Inflammatory macrophage treated with lipopolysaccharide for 4 hours (primary cell): ENCODE measurements at regions not wholly inside any gene's neighbourhood (a gene's known extent, or its start where the extent isn't known, plus 50 kb on each side); places are given as distances from the start of the nearest gene placed in this dataset.

Experiments used
- DNase-seq: peaks from one replicate; pipeline ENCODE4 v3.0.0-alpha.2; 2020

DNA sequence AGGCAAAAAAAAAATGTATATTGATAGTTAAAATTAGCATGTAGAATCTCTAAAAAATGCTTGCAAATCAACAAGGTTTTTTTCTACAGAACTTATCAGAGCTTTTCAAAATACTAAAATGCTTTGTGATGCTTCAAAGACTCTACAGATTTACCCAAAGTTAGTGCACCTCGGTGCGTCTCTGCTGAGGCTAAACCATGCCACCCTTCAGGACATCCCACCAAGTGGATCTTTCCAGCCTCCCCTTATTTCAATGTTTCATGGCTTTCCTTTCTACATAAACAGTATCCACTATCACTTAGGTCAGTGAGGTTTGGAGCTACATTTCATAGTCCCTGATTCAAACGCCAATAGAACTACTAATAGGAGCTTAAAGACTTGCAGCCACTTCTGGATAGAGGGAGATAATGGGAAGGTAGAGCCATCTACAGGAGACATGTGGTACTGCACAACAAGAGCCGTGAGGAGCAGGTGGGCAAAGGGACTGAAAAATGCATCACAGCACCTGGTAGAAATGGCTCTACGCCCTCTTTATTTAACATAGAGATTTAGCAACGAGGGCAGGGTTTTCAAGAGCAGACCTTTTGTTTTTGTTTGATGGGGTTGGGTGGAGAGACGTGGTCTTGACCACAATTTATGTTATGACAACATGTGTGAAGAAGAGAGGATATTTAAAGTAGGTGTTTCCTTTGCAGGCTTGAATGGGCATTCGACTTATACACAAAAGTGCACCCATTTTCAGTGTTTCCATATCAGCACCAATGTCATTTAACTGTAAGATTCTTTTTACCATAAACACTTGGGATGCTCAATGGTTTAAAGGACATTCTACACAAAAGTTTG is 56.1 kb upstream of the SLC35G4 start:
- peak; percentile 18 for DNase-seq

DNA sequence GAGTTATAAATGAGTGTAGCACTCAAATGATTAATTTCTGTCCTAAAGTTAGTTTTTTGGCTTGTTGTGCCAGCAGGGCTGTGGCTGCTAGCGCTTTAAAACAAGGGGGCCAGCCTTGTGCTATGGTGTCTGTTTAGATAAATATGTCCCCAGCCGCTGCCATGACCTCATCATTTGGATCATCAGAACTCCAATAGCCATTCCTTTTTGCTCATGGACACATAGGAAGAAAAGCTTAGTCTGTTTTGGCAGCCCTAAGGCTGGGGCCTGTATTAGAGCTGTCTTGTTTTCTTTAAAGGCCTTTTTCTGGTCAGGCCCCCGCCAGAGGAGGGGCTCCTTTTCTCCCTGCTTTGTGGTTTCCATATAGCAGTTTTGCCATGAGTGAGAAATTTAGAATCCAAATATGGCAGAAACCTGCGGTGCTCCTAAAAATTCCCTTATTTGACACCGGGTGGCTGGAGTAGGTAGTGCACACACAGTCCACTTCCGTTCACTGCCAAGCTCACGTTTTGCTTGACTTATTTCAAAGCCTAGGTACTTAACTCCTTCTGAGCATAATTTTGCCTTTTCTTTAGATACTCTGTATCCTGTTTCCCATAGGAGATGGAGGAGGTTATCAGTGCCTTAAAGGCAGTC is 60.4 kb upstream of the SLC35G4 start:
- DNase-seq = no peak

DNA sequence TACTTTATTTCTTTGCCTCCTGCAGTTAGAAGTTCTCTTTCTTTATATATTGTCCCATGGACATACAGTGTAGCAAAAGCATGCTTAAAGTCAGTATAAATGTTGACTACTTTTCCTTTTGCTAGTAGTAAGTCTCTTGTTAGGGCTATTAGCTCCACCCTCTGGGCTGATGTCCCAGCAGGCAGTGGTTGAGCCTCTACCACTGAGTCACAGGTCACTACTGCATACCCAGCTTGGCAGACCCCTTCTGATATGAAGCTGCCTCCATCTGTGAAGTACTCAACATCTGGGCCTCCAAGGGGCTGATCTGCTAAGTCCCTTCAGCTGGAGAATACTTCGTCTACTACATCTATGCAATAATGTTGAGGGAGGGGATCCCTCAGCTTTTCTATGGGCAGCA is 61.0 kb upstream of the SLC35G4 start:
- DNase-seq = no peak

DNA sequence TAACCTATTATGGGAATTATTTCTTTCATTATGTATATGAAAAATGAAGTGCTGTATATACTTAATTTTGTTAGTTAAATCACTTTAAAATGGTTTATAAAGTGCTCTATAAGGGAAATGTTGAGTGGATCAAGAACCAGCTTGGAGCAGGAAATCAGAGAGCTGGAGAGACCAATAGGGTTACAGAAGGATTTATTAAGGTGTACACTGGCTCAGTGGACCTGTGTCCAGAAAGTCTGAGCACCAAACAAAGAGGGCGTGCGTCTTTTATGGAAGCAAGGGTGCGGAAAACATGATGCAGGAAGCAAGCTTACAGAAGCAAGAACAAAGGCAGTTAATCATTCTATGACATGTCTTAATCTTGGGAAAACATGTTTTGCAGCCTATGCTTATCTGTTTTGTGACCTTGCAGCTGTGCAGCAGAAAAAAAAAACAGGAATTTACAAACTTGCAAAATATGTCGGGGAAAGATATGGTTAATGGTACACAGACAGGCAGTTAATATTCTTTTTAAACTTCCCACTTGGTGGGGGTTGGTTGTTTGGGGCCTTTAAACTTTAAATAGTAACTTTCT is 65.2 kb upstream of the SLC35G4 start:
- no peak for DNase-seq

DNA sequence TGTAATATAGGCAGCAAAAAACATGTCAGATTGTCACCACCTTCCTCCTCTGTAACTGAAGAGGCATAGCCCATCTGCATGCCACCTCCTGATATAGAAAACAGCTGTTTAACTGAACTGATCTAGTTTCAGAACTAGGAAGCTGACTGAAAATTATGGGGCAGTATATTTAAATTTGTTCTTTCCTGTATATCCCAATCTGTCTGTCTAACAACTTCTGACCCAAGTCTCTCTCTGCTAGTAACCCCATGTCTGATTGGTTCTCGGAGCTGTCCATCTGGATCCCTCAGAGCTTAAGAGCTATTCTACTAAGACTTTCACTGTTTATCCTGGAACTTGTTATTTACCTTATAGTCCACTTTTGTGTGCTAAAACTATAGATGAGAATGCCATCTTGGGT is 68.2 kb upstream of the SLC35G4 start:
- no peak for DNase-seq

DNA sequence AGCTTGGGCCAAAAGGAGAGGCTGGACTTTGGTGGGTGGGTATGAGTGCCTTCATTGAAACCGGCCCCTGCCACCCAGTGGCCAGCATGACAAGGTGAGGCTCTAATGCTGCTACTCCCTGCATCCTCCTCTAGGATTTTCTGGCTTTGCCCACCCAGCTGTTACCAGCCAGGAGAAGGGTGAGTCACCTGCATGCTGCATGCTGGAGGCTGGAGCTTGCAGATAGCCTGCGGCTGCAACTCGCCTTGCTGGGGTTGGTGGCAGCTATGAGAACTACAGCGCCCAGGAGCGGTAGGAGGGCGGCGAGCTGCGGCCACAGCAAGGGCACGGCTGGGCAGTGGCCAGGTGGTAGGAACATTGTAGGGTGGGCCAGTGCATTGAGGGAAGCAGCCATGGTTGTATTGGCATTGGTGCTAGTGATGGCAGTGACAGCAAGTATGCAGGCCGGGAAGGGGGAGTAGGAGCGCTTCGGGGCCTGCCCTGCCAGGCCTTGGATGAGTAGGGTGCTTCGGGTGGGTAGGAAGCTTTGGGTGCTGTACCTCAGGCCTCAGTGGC is 75.4 kb upstream of the SLC35G4 start:
- no peak for DNase-seq

DNA sequence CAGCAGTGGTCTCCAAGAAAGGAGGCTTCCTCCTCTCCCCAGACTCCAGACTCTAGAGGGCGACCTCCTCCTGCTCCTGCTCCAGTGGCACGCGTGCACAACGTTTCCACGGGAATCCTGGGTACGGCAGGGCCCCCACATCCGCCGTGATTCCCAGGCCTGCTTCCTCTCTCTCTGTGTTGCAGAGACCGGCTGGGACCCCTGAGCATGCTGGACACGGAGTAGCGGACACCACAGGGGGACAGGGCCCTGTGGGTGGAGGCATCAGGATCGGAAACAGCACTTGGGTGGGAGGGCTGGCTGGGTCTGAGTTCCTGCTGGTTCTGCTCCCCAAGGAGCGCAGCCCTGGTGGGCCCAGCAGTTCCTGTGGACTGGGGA is 75.9 kb upstream of the SLC35G4 start:
- no peak for DNase-seq

DNA sequence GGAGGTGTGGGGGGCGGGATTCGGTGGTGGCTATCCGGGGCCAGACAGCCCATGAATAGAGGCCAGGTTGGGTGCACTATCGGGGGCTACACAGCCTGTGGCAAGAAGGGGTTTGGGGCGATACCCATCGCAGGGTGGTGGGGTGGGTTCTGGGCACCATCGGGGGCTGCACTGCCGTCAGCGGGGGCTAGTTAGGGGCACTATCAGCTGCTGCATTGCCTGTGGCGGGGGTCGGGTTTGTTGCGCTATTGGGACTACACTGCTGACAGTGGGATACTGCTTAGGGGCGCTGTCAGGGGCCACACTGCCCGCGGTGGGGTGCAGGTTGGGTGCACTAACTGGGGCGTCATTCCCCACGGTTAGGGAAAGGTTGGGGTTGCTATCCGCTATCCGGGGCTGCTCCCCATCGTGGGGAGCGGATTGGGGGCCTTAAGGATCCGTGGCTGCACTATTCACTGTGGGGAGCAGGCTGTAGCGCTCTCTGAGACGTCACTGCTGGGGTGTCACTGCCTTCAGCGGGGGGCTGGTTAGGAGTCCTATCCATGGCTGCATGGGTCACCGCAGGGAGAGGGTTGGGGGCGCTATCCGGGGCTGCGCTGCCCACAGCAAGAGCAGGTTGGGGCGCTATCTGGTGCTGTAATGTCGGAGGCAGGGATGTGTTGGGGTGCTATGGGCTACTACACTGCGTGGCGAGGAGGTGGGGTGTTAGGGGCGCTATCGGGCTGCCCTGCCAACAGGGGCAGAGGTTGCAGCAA is 76.5 kb upstream of the SLC35G4 start:
- DNase-seq = no peak

DNA sequence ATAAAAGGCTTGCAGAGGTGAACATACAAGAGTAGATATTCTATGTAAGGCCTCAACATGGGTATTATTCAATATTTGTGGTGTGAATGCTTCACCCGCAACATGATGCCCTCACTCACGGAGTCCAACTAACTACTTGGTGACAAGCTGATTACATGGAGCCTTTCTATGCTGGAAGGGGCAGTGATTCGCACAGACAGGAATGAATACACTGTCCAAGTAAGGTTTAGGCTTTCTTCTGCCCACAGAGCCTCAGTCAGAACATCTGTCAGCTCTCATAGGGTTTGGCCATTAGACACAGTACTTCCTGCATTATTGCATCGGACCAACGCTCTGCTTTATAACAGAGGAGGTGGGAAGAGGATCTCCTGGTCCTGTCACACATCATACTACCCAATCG is 80.3 kb upstream of the SLC35G4 start:
- no peak for DNase-seq

DNA sequence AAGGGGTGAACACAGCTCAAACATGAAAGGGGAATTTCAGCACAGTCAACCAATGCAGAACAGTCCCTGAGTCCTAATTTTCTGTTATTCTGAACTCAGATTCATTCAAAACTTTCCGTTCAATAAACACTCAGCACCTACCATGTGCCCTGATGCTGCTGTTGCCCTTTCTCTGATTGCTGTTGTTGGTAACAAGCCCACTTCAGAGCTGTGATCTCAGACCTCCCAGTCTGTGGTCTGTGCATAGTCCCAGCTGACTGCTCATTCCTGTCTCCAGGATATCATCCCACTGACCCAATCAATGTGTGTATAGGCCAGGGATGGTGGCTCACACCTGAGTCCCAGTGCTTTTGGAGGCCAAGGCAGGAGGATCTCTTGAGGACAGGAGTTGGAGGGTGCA is 82.7 kb upstream of the SLC35G4 start:
- DNase-seq = no peak

DNA sequence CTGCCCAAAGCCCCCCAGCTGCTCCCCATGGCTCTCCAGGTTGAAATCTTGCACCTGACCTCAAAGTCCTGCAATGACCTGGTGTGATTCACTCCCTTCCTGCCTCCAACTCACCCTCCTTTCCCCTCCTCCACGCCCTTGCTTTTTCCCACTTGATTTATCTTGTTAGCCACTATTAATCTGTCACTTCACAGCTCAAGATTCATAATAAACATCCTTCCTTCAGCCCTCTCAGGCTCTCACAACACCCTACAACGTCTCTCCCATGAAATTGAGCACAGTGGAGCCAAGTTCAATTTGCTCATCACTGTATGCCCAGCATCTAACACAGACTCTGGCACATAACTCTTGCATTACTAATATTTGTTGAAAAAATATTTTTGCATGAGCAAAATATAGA is 85.6 kb upstream of the SLC35G4 start:
- no peak for DNase-seq

DNA sequence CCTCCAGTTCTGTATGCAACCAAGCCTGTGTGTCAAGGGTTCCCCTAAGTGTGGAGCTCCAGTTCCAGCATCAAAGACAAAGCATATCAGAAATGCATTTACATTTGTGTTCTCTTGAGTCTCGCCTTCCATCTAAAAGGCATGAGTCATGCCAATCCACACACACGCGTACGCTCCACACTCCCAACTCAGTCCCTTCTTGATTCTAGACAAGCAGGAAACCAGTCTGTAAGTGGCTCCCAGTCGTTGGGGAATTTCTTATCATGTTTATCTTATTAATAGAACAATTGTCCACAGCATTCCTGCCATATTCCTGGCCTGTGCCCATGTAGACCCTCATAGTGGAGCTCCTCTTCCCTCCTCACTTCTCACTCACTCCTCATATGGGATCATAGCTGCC is 86.4 kb upstream of the SLC35G4 start:
- DNase-seq = no peak

DNA sequence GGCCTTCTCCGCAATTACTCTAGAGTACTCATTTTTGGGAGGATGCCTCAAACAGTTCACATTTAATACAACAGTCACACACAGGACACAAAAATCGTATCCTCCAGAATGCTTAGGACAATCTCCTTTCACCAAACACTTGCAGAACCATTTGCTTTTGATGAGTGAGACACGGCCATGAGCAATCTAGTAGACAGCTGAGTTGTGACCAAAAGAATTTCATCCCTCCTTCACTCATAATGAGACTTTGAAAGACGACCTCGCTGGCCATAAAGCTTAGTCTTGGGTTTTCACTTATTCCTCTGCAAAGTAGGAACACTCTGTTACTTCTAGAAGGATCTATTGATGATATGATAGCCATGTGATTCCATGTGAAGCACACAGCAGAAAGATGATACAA is 87.5 kb upstream of the SLC35G4 start:
- no peak for DNase-seq

DNA sequence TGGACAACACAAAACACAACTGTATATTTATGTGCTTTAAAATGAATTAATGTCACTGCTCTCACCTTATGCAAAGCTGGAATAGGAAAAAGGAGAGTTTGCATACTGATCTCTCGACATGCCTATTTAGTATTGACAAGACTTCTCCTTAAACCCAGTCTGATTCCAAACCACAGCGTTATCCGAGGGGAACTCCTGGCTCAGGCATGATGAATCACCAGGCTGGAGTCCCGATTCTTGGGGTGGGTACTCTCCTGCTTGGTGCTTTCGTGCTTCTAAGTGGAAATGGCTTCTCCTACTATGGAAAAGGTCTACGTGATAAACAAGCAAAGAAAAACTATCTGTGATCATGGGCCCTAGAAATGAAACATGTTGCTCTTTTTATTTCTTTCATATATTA is 88.9 kb upstream of the SLC35G4 start:
- DNase-seq = no peak

DNA sequence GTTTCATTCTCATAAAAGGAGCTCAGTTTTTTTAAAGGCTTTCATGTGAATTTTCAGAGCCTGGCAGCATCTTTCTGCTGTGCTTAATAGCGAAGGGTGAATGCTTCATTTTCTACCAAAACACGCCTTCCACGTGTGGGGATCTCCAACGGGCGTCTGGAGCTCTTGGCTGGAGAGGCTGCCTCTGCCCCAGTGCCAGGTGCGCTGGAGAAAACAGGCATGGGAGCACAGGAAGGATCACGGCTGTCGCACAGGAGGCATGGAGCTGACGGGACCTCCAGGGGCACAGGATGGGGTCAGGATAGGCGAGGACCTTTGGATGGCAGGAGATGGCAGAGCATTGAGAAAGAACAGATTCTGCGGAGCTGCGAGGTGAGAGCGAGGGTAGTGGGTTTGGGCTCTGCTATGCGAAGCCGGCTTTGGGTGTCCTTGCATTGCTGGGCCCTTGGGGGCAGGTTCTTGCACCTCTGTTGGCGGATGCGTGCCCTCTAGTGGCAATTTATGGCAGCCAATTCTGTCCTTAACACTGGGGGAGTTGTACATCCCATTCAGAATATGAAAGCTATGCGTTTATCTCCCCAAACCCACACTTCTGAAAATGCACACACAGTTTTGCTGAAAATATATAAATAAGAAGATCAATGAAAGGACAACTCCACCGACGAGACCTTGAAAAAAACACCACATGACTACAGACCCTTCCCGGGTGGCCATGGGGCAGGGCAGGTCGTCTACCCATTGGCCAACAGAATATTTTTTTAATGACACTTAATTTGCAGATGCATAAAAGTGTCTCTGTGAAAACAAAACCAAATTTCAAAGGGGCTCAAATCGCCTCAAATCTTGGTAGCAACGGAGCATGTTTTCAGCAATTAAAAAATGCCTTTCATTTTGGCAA is 90.4 kb upstream of the SLC35G4 start:
- peak; percentile 45 for DNase-seq

DNA sequence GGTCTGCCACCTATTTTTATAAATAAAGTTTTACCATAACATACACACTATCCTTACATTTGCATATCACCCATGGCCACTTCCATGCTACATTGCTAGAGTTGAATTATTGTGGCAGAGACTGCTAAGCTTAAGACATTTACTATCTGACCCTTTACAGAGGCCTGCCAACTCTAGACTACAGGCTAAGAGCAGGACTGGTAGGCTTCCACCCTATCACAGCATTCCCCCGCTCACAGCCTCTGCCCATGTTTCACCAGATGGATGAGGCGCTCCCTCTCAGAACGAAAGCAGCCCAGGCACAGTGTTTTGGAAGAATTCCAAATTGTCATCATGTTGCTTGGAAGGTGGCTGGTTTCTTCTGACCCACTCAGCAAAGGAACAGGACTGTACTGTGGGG is 91.7 kb upstream of the SLC35G4 start:
- DNase-seq = no peak

DNA sequence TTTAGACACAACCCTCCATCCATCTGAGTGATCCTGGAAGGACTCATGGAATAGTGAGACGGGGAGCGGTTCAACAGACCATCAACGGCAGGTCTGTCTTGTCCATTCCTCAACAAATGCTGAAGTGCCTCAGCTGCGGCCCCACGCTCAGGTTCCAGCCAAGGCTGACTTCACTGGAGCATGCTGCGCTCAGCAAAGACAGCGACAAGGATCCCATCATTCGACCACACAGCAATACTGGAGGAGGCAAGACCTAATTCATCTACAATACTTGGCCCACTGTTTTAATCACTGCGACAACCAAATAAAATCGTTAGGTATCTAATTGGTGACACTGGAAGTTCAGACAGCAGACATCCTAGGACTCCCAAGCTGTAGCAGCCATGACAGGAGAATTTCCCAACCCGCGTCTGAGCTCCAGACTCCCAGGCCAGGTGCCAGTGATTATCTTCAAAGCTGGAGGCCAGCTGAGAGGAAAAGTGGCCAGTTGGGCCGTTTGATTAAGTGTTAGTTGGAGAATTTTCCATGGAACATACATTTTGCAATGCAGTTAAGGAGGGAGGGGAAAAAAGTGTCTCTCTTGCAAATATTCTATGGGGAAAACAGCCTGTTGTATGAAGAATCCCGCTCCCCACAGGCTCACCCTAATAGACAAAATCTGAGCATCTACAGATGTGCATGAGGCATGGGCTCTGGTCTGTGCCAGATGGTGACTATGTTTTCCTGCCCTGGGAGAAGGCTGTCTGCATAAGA is 92.5 kb upstream of the SLC35G4 start:
- DNase-seq = no peak

DNA sequence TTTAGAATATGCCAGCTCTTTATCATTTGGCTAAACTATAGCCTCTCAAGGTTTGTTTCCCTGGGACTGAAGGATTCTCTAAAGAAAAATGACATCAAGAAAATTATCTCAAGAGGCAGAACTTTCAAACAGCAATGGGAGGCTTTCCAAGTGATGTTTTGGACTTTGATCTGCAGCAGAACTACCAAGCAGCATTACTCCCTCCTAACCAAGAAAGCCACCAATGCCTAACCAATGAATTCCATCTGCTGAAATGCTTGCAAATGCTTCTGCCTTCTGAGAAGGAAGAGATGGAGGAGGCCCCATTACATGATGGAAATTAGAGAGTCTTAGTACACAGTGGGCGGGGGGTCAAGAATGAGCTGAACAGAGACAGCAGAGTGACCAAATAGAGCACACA is 95.1 kb upstream of the SLC35G4 start:
- no peak for DNase-seq

DNA sequence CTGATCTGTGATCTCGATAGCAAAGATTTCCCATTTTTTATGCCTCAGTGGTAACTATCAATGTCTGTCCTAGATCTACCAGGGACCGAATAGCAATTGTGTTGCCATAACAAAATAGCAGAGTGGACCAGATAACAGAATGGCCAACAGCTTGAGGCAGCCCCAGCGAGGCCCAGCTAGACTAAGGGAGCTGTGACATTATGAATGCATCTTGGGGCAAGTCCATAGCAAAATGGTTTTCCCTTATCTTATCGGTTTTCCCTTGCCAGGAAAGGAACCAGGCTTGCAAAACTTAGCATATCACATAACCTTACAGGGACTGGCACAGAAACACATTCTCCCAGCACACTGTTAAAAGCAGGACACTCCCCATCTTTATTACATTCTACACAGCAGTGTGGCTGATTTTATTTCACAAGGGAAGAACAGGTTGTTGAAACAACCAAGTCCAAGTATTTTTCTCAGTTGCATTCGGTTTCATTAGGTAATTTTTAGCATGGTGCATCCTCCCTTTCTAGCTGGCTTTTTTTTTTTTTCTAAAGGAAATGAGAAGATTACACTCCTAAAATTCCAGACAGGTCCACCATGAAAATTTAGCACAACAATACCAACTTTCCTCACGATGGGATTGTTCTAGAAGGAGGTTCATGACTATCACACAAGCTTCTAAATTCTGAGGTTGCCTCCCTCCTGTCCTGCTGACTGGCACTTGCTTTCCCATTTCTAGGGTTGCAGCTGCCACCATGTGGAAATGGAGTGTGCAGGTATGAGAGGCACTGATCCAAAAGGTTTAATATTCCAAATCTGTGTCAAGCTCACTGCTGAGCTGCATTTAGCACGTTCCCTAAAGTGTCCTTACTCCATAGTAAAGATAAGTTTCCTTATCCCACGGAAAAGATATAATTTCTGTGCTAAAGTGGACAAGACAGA is 97.0 kb upstream of the SLC35G4 start:
- DNase-seq = no peak

DNA sequence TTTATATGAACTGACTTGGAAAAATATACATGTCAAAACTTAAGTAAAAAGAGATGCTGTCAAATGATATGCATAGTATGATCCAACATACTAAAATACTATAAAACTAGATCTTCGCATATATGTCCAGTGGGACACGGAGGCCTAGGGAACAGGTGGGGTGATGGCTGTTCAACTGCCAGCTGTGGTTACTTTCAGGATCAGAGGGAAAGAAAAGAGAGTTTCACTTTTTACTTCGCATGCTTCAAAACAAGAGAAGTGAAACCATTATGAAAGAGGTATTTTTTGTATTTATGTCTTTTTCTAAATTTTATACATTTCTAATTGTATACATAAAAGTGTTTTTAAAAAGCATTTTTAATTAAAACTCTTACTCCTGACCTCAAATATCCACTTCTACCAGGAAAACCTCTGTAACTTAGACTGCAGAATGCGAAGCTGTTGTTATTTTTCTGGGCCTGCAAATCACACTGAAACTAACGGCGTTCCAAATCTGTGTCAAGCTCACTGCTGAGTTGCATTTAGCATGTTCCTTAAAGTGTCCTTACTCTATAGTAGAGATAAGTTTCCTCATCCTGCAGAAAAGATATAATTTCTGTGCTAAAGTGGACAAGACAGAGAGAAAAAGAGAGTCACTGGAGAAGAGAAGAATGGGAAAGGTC is 97.8 kb upstream of the SLC35G4 start:
- DNase-seq = peak; percentile 32
